NCI-H226 (cell line): ENCODE measurements at regions not wholly inside any gene's neighbourhood (a gene's known extent, or its start where the extent isn't known, plus 50 kb on each side); places are given as distances from the start of the nearest gene placed in this dataset.

Source experiments
- DNase-seq: peaks from one replicate; pipeline ENCODE4 v3.0.0-alpha.2; 2015

DNA sequence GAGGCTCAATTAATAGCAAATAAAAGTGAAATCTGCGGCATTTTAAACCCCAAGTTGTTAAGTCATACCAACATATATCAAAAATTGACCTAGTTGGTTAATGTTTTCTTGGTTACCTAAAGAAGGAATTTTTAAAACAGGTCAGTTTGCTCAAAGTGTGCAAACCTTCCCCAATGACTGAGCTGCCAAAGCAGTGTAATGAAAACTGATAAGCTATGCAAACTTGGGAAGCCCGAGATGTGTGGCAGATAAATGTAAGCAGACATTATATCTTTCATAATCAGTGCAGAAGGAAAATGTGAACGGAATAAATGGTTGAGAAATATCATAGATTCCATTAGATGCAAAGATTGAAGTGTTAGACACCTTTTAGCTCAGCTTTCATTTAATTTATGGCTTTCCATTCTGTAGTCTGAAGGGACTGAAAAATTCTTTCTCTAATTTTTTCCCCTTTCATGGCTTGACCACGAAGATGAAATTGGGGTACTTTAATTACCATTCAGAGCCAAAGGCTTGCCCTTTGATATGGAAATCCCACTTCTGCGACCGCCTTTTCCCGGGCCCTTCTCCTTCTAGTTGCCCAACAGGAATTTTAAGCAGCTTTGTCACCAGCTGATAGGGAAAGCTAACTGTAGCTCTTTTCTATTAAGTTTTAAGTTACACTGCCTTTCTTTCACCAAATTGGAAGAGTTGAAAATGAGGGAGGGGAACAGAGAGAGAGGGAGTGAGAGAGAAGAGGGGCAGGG lies 306.6 kb upstream of the SOX5 start:
- no peak for DNase-seq

- no peak for DNase-seq
Measured at GRCh38 chr12:24252602-24253001, 303.1 kb upstream of the SOX5 start.

- DNase-seq = no peak
Measured at GRCh38 chr12:24246934-24247333, 297.5 kb upstream of the SOX5 start.

DNA sequence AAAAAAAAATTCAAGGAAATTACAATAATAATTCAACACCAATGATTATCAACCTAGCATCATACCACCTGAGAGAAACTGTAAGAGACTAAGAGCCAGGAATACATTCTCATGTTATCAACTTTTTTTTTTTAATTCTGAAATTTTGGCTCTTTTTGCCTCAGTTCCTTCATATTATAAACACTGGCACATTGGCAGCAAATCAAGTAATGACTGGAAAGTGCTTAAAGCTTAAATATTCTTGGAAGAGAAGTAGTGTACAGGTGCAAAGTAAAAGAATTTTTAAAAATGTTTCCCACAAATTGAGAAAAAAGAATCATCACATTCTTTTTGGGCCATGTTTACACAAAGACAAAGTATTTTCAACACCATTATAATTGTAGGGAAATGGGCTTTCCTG lies 296.9 kb upstream of the SOX5 start:
- no peak for DNase-seq

GRCh38 chr12:24244801-24245200 lies 295.3 kb upstream of the SOX5 start:
- DNase-seq = no peak

DNA sequence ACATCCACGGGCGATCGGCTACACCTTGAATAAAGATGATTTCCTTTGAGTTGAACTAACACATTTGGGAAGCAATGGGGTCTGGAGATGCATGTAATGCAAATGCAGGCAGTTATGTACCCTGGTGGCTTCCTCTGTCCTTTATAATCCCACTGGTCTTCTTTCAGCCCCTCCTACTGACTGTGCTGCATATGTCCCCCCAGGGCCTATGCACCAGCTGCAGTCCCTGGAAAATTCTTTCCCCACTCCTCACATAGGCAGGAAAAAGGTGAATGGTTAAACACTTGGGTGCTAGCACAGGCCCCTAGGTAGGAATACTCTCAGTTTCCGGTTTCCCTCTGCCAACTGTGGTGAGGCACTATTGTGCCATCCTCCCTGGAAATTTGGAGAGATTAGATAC lies 294.8 kb upstream of the SOX5 start:
- no peak for DNase-seq

DNA sequence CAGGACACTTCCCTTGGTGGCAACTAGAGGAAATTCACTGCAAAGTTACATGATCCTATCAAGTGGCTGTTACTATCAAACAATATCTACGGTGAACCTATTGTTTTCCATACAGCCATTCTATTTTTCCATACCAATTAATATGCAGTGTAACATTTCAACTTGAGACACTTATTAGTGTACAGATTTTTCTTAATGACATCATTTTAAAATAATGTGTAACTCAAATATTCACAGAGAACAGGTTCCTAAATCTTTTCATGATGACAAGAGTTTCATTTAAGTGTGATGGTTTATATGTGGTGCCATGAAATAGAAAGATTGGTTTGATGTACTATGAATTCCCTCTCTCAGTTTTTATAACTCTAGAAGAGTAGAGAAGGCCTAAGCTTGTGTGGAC lies 291.2 kb upstream of the SOX5 start:
- no peak for DNase-seq

DNA sequence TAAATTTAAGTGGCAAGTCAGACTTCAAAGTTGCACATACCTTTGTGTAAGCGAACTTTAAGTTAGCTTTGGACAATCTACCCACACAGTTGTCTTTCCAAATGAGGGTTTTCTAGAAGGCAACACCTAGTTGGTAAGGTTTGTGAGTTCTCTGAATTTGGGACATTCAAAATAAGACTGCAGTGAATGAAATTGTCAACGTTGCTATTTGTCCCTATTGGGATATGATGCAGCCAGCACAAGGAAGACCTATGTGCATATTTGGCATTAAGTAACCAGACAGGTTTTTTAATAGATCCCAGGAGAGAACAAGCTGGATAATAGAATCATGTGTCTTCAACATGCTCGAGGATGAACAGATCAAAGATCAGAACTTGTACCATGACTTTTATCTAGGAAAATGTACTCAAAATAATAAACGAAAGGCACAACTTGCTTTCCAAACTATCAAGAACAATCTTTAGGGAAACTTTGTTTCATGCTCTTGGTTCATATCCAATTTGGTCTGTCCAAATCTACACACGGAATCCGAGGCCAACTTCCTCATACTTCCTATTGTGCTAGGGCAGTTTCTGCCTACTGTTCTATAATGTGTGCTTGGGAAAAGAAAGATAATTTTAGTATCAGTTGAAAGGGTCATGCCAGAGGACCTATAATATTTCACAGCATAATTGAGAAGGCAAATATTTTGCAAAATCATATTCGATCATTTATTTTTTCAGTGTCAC lies 284.2 kb upstream of the SOX5 start:
- no peak for DNase-seq

- no peak for DNase-seq
Measured at GRCh38 chr12:24232531-24232930, 283.1 kb upstream of the SOX5 start.

DNA sequence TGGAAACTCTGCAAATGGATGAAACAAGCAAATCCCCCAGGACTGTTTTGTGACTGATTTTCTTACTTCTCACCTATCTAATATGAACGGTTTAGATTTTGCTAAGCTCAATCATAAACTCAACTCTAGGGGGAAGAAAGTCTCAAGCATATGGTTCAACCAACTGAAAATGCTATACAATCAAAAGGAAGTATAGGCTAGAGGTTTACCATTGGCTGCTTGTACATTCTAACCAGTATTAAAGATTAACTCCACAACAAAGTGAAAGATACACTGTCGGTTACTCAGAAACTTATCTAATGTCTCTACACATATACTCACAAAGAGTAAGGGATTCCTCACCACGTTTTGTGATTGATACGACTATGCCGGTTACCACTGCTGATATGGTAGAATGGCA lies 281.8 kb upstream of the SOX5 start:
- DNase-seq = no peak

DNA sequence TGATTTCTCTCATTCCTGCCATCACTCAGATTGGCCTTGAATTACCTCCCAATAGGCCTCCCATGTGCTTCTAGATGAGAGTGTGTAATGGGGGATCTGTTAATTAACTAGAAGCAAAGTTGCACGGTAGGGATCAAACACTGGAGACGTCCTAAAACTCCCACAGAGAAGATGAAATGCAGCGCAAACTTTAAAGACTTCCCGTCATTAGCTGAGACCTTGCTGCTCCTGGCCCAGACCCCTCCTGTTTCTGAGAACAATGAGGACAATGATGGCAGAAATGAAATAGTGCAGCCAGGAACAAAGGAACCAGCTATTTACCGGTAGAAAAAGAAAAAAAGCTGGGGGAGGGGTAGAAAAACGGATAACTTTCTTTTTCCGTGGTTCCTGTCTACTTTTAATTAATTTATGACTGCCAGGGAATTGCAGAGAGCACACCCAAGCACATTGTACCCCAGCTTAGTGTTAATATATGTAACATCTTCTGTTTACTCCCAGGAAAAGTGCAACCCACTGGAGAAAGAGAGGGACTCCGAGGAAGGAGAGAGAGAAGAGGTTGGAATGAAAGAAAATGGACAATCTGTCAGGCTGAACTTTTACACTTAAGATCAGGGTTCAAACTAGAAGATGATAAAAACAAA lies 280.7 kb upstream of the SOX5 start:
- DNase-seq = no peak

GRCh38 chr12:24229031-24229700 lies 279.7 kb upstream of the SOX5 start:
- DNase-seq = no peak

DNA sequence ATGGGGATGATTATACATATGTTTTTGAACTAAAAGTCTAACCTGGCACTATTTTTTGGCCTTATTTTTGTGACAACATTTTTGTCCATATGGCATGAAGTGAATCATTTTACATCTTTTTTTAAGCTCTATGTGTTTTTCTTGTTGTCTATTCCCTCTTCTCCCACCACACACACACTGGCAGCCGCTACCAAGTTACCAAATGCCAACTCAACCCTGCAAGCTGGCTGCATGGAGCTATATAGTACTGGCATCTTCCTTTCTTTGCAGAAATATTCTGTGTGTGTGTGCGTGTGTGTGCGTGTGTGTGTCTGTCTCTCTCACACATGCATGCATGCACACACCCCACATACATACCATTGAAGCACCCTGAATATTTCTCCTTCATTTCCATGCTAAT lies 278.9 kb upstream of the SOX5 start:
- DNase-seq = no peak

- no peak for DNase-seq
Measured at GRCh38 chr12:24227551-24227950, 278.1 kb upstream of the SOX5 start.

GRCh38 chr12:24226745-24227350 lies 277.4 kb upstream of the SOX5 start:
- DNase-seq = peak; percentile 68

GRCh38 chr12:24224401-24224800 lies 274.9 kb upstream of the SOX5 start:
- no peak for DNase-seq

GRCh38 chr12:24223926-24224325 lies 274.5 kb upstream of the SOX5 start:
- no peak for DNase-seq

DNA sequence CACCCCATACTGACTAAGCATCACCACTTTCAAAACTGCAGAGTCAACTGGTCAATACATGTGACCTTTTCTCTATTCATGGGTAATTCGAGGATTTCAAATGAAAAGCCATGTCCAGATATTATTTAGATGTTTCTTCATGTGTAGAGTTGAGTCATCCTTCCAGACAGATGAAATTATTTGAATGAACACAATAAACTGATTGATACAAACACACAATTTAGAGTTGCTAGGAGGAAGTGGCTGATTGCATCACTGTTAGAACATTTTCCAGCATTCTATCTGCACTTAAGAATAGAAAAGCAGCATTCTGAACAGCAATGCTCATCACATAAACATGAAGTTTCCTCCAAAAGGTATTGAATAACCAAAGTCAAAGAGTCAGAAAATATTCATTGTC lies 273.5 kb upstream of the SOX5 start:
- peak; percentile 22 for DNase-seq

- no peak for DNase-seq
Measured at GRCh38 chr12:24212496-24212895, 263.0 kb upstream of the SOX5 start.

DNA sequence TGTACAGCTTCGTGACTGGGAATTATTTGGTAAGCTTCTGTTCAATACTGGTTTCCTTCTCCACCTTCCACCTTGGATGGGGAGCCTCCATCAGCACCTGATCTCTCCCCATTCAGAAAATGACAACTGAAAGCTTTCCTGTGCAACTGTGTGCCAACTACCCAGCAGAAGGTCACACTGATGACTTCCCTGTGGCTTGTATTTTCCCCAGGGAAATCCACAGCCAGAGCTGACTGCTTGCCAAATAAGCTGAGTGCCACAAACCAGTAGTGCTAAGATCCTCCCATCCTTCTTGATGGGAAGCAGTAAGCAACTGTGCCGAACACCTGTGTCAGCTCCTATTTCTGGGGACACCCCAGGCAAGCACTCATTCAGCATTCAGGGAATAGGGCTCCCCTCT lies 257.2 kb upstream of the SOX5 start:
- DNase-seq = no peak

GRCh38 chr12:24201258-24201970 lies 251.9 kb upstream of the SOX5 start:
- DNase-seq = no peak

DNA sequence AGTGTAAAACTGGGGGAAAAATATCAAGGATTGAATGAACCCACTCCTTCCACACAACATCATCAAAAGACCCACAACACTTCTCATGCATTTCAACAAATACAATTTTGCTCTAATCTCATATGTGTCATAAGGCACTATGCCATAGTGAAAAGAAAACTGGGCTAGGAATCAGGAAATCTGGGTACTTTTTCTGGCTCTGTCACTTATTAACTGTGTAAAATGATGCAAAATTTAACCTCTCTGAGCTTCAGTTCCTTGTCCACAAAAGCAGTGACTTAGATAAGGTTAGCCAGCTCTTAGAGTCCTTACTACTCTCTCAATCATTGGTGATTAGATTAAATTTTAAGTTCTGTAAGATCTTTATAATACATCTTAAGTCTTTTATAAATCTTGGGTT lies 250.5 kb upstream of the SOX5 start:
- DNase-seq = no peak
